ENCODE measurements at regions not wholly inside any gene's neighbourhood (a gene's known extent, or its start where the extent isn't known, plus 50 kb on each side); places are given as distances from the start of the nearest gene placed in this dataset.

DNA sequence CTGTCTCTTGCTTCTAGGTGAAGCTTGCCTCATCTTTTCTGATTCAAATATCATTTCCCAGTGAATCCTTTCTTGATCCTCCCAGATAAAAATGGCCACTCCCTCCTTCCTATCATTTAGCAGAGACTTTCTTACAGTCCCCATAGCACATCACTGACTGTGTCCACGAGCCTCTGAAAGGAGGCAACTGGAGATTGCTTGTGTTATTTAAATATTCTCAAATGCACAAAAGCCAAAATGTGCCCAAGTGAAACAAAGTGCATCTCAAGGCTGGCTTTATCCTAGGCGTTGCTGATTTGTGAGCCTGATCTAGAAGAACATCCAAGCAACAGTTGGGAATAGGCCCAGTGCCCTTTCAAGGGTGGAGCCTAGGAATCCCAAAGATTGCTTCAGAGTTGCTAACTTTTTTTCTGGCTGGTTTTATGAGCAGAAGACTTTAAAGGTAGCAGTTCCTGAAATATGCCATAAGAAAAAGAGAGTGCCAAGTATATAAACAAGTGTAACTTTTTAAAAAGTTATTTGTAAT, 393.6 kb downstream of the CD83 start:
- Histone ChIP-seq H3K4me3 (no peak overlapping the region), H3K27ac (no peak overlapping the region), H3K36me3 (no peaks in the 10 kb centered on the region), H3K9me3 (no peaks in the 10 kb centered on the region), H3K27me3 (no peaks in the 10 kb centered on the region), H3K4me1 (no peaks in the 10 kb centered on the region)
- intact Hi-C loops (cut with DNase I) = loop anchor here (10.0 kb wide), 1 partner anchor 296 kb away; no protein-coding TSS in a partner anchor
- no peak for TF ChIP-seq CTCF (IDR thresholded peaks at IDR 0.05)
- no peak for DNase-seq (ENCODE audit: low spot score in 2 of 2)

- no peaks in the 10 kb centered on the region for H3K36me3 ChIP-seq
- no peak overlapping the region for H3K27ac ChIP-seq
- H3K27me3 ChIP-seq = no peaks in the 10 kb centered on the region
- H3K4me1 ChIP-seq = no peaks in the 10 kb centered on the region
- H3K4me3 ChIP-seq = no peak overlapping the region
- H3K9me3 ChIP-seq = no peaks in the 10 kb centered on the region
- DNase-seq (ENCODE audit: low spot score in 2 of 2) = no peak
- intact Hi-C loops (cut with DNase I) = loop anchor here (10.0 kb wide), 1 partner anchor 297 kb away; no protein-coding TSS in a partner anchor
- no peak for TF ChIP-seq CTCF (IDR thresholded peaks at IDR 0.05)
Observed at GRCh38 chr6:14512246-14512645, 394.7 kb downstream of the CD83 start.

GRCh38 chr6:14513496-14514393, 396.2 kb downstream of the CD83 start:
- no peak for DNase-seq (ENCODE audit: low spot score in 2 of 2)
- intact Hi-C loops (cut with DNase I) = loop anchor here (10.0 kb wide), 1 partner anchor 299 kb away; no protein-coding TSS in a partner anchor
- Histone ChIP-seq H3K4me3 (no peak overlapping the region), H3K9me3 (no peaks in the 10 kb centered on the region), H3K4me1 (peaks cover 0 to 5% of the 10 kb centered on the region in 2 donors), H3K27ac (no peak overlapping the region), H3K27me3 (no peaks in the 10 kb centered on the region), H3K36me3 (no peaks in the 10 kb centered on the region)
- no peak for TF ChIP-seq CTCF (IDR thresholded peaks at IDR 0.05)

DNA sequence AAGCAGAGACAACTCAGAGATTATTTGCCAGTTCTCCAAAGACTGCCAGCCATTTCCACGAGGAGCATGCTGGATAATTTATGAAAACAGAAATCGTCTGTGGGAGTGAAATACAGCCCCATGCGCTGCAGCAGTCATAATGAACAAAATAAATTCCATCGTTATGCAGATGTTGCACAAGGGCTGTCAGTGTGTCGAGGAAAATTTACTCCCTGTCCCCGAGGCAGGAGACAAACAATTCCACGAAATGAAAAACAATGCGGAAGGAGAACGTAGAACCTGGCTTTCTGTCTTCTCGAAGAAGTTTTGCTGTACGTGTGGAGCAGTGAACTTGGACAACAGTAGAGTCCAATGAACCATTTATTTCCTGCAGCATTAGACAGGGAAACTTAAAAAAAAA, 399.4 kb downstream of the CD83 start:
- H3K4me3 ChIP-seq = peak overlapping the region in 1 of 2 donors; percentile 6
- DNase-seq (ENCODE audit: low spot score in 2 of 2) = no peak
- TF ChIP-seq CTCF (IDR thresholded peaks at IDR 0.05) = no peak
- no peaks in the 10 kb centered on the region for H3K27me3 ChIP-seq
- no peaks in the 10 kb centered on the region for H3K9me3 ChIP-seq
- no peak overlapping the region for H3K27ac ChIP-seq
- H3K36me3 ChIP-seq = no peaks in the 10 kb centered on the region
- intact Hi-C loops (cut with DNase I) = loop anchor here (10.0 kb wide), 1 partner anchor 302 kb away; no protein-coding TSS in a partner anchor
- peaks cover 0 to 5% of the 10 kb centered on the region in 2 donors for H3K4me1 ChIP-seq

- Histone ChIP-seq H3K4me3 (no peak overlapping the region), H3K27me3 (no peaks in the 10 kb centered on the region), H3K36me3 (no peaks in the 10 kb centered on the region), H3K9me3 (no peaks in the 10 kb centered on the region), H3K27ac (no peak overlapping the region), H3K4me1 (peaks cover 0 to 5% of the 10 kb centered on the region in 2 donors)
- intact Hi-C loops (cut with DNase I) = loop anchor here (10.0 kb wide), 1 partner anchor 303 kb away; no protein-coding TSS in a partner anchor
- TF ChIP-seq CTCF (IDR thresholded peaks at IDR 0.05) = no peak
- DNase-seq (ENCODE audit: low spot score in 2 of 2) = no peak
Observed at GRCh38 chr6:14517516-14518105, 400.0 kb downstream of the CD83 start.
